MM.1S (cell line): ENCODE measurements at regions not wholly inside any gene's neighbourhood (a gene's known extent, or its start where the extent isn't known, plus 50 kb on each side); places are given as distances from the start of the nearest gene placed in this dataset.

Experiments
- DNase-seq: peaks from one replicate; pipeline ENCODE4 v3.0.0-alpha.2; 2015
- H2AFZ ChIP-seq: fragments of 300-600 bp; sonication (generic); 2 replicates; pipeline ENCODE4 v1.6.0; 2016; ENCODE audit warnings: antibody characterized with exemption, low read length
- H3F3A ChIP-seq: fragments of 300-600 bp; sonication (generic); 2 replicates; pipeline ENCODE4 v1.6.1; 2016; ENCODE audit warnings: mild to moderate bottlenecking, antibody characterized with exemption, low read length, moderate library complexity, mixed read lengths; ENCODE audit not compliant: insufficient read depth
- H3K27ac ChIP-seq: fragments of 300-600 bp; sonication (generic); 2 replicates; pipeline ENCODE4 v1.5.1; 2016; ENCODE audit warnings: mild to moderate bottlenecking, low read length
- H3K27me3 ChIP-seq: fragments of 300-600 bp; sonication (generic); replicated peaks from 2 replicates; pipeline ENCODE4 v1.6.0; 2016; ENCODE audit warnings: low read length; ENCODE audit not compliant: insufficient read depth
- H3K36me3 ChIP-seq: fragments of 300-600 bp; sonication (generic); replicated peaks from 2 replicates; pipeline ENCODE4 v1.6.1; 2016; ENCODE audit warnings: mild to moderate bottlenecking, low read length, mixed read lengths; ENCODE audit not compliant: insufficient read depth
- H3K4me1 ChIP-seq: fragments of 300-600 bp; sonication (generic); 2 replicates; pipeline ENCODE4 v1.6.1; 2016; ENCODE audit warnings: low read length, mixed read lengths
- H3K4me2 ChIP-seq: fragments of 300-600 bp; sonication (generic); 2 replicates; pipeline ENCODE4 v1.6.0; 2016; ENCODE audit warnings: low read depth, low read length
- H3K4me3 ChIP-seq: fragments of 300-600 bp; sonication (generic); 2 replicates; pipeline ENCODE4 v1.5.1; 2016; ENCODE audit warnings: low read length, mixed read lengths
- H3K79me2 ChIP-seq: fragments of 300-600 bp; sonication (generic); 2 replicates; pipeline ENCODE4 v1.6.1; 2016; ENCODE audit warnings: mixed run types, low read length, mixed read lengths
- H3K9ac ChIP-seq: fragments of 300-600 bp; sonication (generic); 2 replicates; pipeline ENCODE4 v1.6.1; 2016; ENCODE audit warnings: low read length, mixed read lengths
- H3K9me2 ChIP-seq: fragments of 300-600 bp; sonication (generic); replicated peaks from 2 replicates; pipeline ENCODE4 v1.6.1; 2016; ENCODE audit warnings: mild to moderate bottlenecking, low read length, mixed read lengths; ENCODE audit not compliant: insufficient read depth
- H3K9me3 ChIP-seq: fragments of 300-600 bp; sonication (generic); replicated peaks from 2 replicates; pipeline ENCODE4 v1.6.1; 2016; ENCODE audit warnings: mild to moderate bottlenecking, low read length, mixed read lengths; ENCODE audit not compliant: insufficient read depth
- H4K20me1 ChIP-seq: fragments of 300-600 bp; sonication (generic); 2 replicates; pipeline ENCODE4 v1.6.1; 2016; ENCODE audit warnings: mild to moderate bottlenecking, low read length, moderate library complexity, mixed read lengths; ENCODE audit not compliant: insufficient read depth
- EZH2 ChIP-seq: fragments of 300-600 bp; sonication (generic); optimal IDR thresholded peaks from 2 replicates; pipeline ENCODE3; 2017; ENCODE audit warnings: low read depth, mild to moderate bottlenecking, antibody characterized with exemption, low read length, mixed read lengths
- EZH2phosphoT487 ChIP-seq: fragments of 300-600 bp; sonication (generic); IDR thresholded peaks from 2 replicates; pipeline ENCODE4 v1.6.1; 2018; ENCODE audit warnings: antibody characterized with exemption, low read length
- TF ChIP-seq, protein P1 (sequence below): fragments of 300-600 bp; sonication (generic); IDR thresholded peaks from 2 replicates; pipeline ENCODE4 v1.5.1; 2016; ENCODE audit warnings: antibody characterized with exemption, low read length, mixed read lengths

DNA sequence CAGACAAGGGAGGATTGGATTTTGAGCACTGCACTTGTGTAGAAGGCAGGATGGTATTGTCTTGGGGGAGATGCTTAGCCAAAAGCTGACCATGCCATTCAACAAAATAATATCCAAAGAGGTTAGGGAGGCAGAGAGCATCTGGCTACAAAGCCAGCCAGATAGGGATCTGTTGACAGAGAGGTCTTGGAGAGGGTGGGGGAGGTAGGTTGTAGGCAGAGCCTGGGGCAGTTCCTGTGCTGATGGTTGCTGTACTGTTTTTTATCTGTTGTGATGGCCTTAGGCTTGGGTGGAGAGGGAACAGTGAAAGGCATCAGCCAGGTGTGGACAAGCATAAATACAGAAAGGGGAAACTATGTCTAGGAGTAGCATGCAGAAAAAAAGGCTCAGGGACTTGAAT is 100.9 kb downstream of the AQP4 start:
- no peak overlapping the region for H3K27ac ChIP-seq
- no peak for TF ChIP-seq EZH2phosphoT487
- TF ChIP-seq, protein P1, sequence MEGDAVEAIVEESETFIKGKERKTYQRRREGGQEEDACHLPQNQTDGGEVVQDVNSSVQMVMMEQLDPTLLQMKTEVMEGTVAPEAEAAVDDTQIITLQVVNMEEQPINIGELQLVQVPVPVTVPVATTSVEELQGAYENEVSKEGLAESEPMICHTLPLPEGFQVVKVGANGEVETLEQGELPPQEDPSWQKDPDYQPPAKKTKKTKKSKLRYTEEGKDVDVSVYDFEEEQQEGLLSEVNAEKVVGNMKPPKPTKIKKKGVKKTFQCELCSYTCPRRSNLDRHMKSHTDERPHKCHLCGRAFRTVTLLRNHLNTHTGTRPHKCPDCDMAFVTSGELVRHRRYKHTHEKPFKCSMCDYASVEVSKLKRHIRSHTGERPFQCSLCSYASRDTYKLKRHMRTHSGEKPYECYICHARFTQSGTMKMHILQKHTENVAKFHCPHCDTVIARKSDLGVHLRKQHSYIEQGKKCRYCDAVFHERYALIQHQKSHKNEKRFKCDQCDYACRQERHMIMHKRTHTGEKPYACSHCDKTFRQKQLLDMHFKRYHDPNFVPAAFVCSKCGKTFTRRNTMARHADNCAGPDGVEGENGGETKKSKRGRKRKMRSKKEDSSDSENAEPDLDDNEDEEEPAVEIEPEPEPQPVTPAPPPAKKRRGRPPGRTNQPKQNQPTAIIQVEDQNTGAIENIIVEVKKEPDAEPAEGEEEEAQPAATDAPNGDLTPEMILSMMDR, result no peak
- TF ChIP-seq EZH2, result no peak

GRCh38 chr18:26764177-26764576 is 101.3 kb downstream of the AQP4 start:
- Histone ChIP-seq H3K9ac (no peak overlapping the region), H2AFZ (no peak overlapping the region), H3K9me2 (no peaks in the 10 kb centered on the region), H3K4me3 (no peak overlapping the region), H4K20me1 (no peaks in the 10 kb centered on the region), H3F3A (no peaks in the 10 kb centered on the region), H3K4me1 (no peaks in the 10 kb centered on the region), H3K27me3 (no peaks in the 10 kb centered on the region), H3K4me2 (no peak overlapping the region), H3K27ac (no peak overlapping the region), H3K36me3 (no peaks in the 10 kb centered on the region), H3K79me2 (no peaks in the 10 kb centered on the region), H3K9me3 (no peaks in the 10 kb centered on the region)
- TF ChIP-seq, protein P1, result no peak
- TF ChIP-seq EZH2 (no peak), EZH2phosphoT487 (no peak)
- DNase-seq, result no peak

More for the DNA sequence above, 100.9 kb downstream of the AQP4 start:
- DNase-seq, result no peak
- no peaks in the 10 kb centered on the region for H3K9me3 ChIP-seq
- H2AFZ ChIP-seq, result no peak overlapping the region
- no peaks in the 10 kb centered on the region for H3K36me3 ChIP-seq
- no peaks in the 10 kb centered on the region for H3K4me1 ChIP-seq
- no peak overlapping the region for H3K4me2 ChIP-seq
- H3K27me3 ChIP-seq, result no peaks in the 10 kb centered on the region
- no peaks in the 10 kb centered on the region for H3K79me2 ChIP-seq
- H3K4me3 ChIP-seq, result no peak overlapping the region
- H3K9ac ChIP-seq, result no peak overlapping the region
- H4K20me1 ChIP-seq, result no peaks in the 10 kb centered on the region
- H3F3A ChIP-seq, result no peaks in the 10 kb centered on the region
- no peaks in the 10 kb centered on the region for H3K9me2 ChIP-seq

- H4K20me1 ChIP-seq, result no peaks in the 10 kb centered on the region
- H2AFZ ChIP-seq, result no peak overlapping the region
- TF ChIP-seq, protein P1, result no peak
- TF ChIP-seq EZH2 (no peak), EZH2phosphoT487 (no peak)
- H3F3A ChIP-seq, result no peaks in the 10 kb centered on the region
- no peaks in the 10 kb centered on the region for H3K27me3 ChIP-seq
- no peak overlapping the region for H3K27ac ChIP-seq
- no peak for DNase-seq
- no peaks in the 10 kb centered on the region for H3K9me3 ChIP-seq
- H3K4me3 ChIP-seq, result no peak overlapping the region
- H3K9me2 ChIP-seq, result no peaks in the 10 kb centered on the region
- H3K9ac ChIP-seq, result no peak overlapping the region
- H3K4me2 ChIP-seq, result no peak overlapping the region
- no peaks in the 10 kb centered on the region for H3K79me2 ChIP-seq
- H3K36me3 ChIP-seq, result no peaks in the 10 kb centered on the region
- H3K4me1 ChIP-seq, result no peaks in the 10 kb centered on the region
Measured at GRCh38 chr18:26763446-26764110, 101.9 kb downstream of the AQP4 start.
